Calu3 (cell line): ENCODE measurements at regions not wholly inside any gene's neighbourhood (a gene's known extent, or its start where the extent isn't known, plus 50 kb on each side); places are given as distances from the start of the nearest gene placed in this dataset.

Source experiments
- BruUV-seq: library from RNA; stranded (reverse); fragments of 400-500 nt; replicated peaks from 2 replicates; lab custom pipeline; 2021; lab: Mats Ljungman, UMichigan
- CTCF ChIA-PET: fragments of 300-600 bp; sonication (Branson Sonifier 250); formaldehyde crosslinking; loops from one replicate; lab custom pipeline; 2022; ENCODE audit warnings: antibody characterized with exemption; lab: Charles Lee
- DNase-seq: peaks from one replicate; pipeline ENCODE4 v3.0.0; 2022
- H3K27ac Mint-ChIP-seq: one replicate; pipeline ENCODE4 v1.8.0; 2022; ENCODE audit warnings: mixed read lengths; ENCODE audit not compliant: unreplicated experiment
- H3K27me3 Mint-ChIP-seq: one replicate; pipeline ENCODE4 v1.8.0; 2022; ENCODE audit warnings: mixed read lengths; ENCODE audit not compliant: unreplicated experiment
- H3K36me3 Mint-ChIP-seq: one replicate; pipeline ENCODE4 v1.8.0; 2022; ENCODE audit warnings: mild to moderate bottlenecking, moderate library complexity, mixed read lengths; ENCODE audit not compliant: insufficient read depth, unreplicated experiment
- H3K4me1 Mint-ChIP-seq: one replicate; pipeline ENCODE4 v1.8.0; 2022; ENCODE audit warnings: mild to moderate bottlenecking, low read depth, mixed read lengths; ENCODE audit not compliant: unreplicated experiment
- H3K4me3 Mint-ChIP-seq: one replicate; pipeline ENCODE4 v1.8.0; 2022; ENCODE audit warnings: mild to moderate bottlenecking, low read depth, moderate library complexity, mixed read lengths; ENCODE audit not compliant: unreplicated experiment
- H3K9me3 Mint-ChIP-seq: one replicate; pipeline ENCODE4 v1.8.0; 2022; ENCODE audit warnings: low read depth, mixed read lengths; ENCODE audit not compliant: unreplicated experiment
- intact Hi-C: fragments of 100-400 bp; cut with micrococcal nuclease; formaldehyde crosslinking; loops from one replicate; pipeline ENCODE4 v1.10.0; 2022; ENCODE audit not compliant: unreplicated experiment
- TF ChIP-seq, protein P1 (sequence below): fragments of 200-600 bp; IDR thresholded peaks from one replicate; pipeline ENCODE4 v1.8.0; 2022; ENCODE audit warnings: antibody characterized with exemption; ENCODE audit not compliant: unreplicated experiment

GRCh38 chr2:22500555-22500935 lies 884.4 kb upstream of the KLHL29 start:
- DNase-seq = no peak
- Mint-ChIP-seq H3K36me3 (no peaks in the 10 kb centered on the region), H3K27me3 (no peaks in the 10 kb centered on the region), H3K4me1 (no peaks in the 10 kb centered on the region), H3K9me3 (peaks cover 10% of the 10 kb centered on the region), H3K27ac (no peak overlapping the region), H3K4me3 (no peak overlapping the region)
- TF ChIP-seq, protein P1, sequence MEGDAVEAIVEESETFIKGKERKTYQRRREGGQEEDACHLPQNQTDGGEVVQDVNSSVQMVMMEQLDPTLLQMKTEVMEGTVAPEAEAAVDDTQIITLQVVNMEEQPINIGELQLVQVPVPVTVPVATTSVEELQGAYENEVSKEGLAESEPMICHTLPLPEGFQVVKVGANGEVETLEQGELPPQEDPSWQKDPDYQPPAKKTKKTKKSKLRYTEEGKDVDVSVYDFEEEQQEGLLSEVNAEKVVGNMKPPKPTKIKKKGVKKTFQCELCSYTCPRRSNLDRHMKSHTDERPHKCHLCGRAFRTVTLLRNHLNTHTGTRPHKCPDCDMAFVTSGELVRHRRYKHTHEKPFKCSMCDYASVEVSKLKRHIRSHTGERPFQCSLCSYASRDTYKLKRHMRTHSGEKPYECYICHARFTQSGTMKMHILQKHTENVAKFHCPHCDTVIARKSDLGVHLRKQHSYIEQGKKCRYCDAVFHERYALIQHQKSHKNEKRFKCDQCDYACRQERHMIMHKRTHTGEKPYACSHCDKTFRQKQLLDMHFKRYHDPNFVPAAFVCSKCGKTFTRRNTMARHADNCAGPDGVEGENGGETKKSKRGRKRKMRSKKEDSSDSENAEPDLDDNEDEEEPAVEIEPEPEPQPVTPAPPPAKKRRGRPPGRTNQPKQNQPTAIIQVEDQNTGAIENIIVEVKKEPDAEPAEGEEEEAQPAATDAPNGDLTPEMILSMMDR = no peak
- intact Hi-C loops = no loop called here
- no TSS peak for BruUV-seq
- CTCF ChIA-PET = no interaction called here

DNA sequence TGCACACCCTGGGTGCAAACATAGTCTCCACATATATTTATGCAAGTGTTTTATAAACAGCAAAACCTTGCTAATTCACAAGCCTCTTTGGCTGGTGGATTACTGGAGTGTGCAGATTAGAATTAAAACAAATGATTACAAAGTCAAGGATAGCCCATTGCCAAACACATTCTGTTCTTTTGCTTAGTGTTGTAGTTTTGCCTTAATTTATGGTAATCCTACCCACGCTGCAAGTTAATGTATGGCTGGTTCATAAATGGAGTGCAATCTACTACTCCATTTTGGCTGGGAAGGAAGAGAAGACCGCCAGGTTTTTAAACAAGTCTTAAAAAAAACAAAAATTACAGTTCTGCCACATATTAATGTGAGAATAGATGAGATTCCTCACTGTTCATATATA lies 883.1 kb upstream of the KLHL29 start:
- H3K27me3 Mint-ChIP-seq = no peaks in the 10 kb centered on the region
- CTCF ChIA-PET = no interaction called here
- H3K4me3 Mint-ChIP-seq = no peak overlapping the region
- H3K27ac Mint-ChIP-seq = no peak overlapping the region
- no TSS peak for BruUV-seq
- DNase-seq = no peak
- H3K4me1 Mint-ChIP-seq = no peaks in the 10 kb centered on the region
- no peaks in the 10 kb centered on the region for H3K36me3 Mint-ChIP-seq
- TF ChIP-seq, protein P1 = no peak
- intact Hi-C loops = no loop called here
- H3K9me3 Mint-ChIP-seq = peaks cover 9% of the 10 kb centered on the region

DNA sequence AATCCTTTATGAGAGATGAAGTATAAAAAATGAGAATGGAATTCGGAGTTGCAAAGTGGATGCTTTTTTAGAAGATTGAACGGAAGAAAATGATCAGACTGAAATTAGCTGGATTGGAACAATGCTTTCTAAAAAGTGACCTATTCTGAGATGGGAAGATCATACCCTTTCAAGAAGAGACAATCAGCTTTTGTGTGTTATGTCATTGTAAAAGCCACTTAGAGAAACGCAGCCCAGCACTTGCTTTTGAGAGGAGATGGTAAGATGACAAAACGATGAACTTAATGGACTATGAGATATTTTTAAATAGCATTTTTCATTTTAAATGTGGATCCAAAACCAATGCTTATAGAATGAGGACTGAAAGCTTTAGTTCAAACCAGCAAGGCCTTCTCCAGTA lies 871.4 kb upstream of the KLHL29 start:
- intact Hi-C loops = no loop called here
- no peaks in the 10 kb centered on the region for H3K27me3 Mint-ChIP-seq
- no peaks in the 10 kb centered on the region for H3K36me3 Mint-ChIP-seq
- TF ChIP-seq, protein P1 = no peak
- no TSS peak for BruUV-seq
- DNase-seq = no peak
- no peaks in the 10 kb centered on the region for H3K4me1 Mint-ChIP-seq
- H3K4me3 Mint-ChIP-seq = no peak overlapping the region
- CTCF ChIA-PET = no interaction called here
- peaks cover 8% of the 10 kb centered on the region for H3K9me3 Mint-ChIP-seq
- no peak overlapping the region for H3K27ac Mint-ChIP-seq

- TF ChIP-seq, protein P1 = no peak
- intact Hi-C loops = no loop called here
- no TSS peak for BruUV-seq
- Mint-ChIP-seq H3K27ac (no peak overlapping the region), H3K4me3 (no peak overlapping the region), H3K36me3 (no peaks in the 10 kb centered on the region), H3K9me3 (peaks cover 10% of the 10 kb centered on the region), H3K27me3 (no peaks in the 10 kb centered on the region), H3K4me1 (no peaks in the 10 kb centered on the region)
- no peak for DNase-seq
- CTCF ChIA-PET = no interaction called here
Measured at GRCh38 chr2:22517141-22517540, 867.8 kb upstream of the KLHL29 start.
